GM18867 (cell line): ENCODE measurements at regions not wholly inside any gene's neighbourhood (a gene's known extent, or its start where the extent isn't known, plus 50 kb on each side); places are given as distances from the start of the nearest gene placed in this dataset.

Experiments used
- ATAC-seq: cut with Tn5 transposase; IDR thresholded peaks from one replicate; pipeline ENCODE4 v1.9.1; 2021; ENCODE audit warnings: mild to moderate bottlenecking, moderate library complexity; ENCODE audit not compliant: unreplicated experiment

GRCh38 chr6:12645941-12646340 is 70.6 kb upstream of the PHACTR1 start:
- no peak for ATAC-seq

GRCh38 chr6:12648171-12648570 is 68.4 kb upstream of the PHACTR1 start:
- ATAC-seq, result no peak

- no peak for ATAC-seq
Measured at GRCh38 chr6:12649325-12649724, 67.2 kb upstream of the PHACTR1 start.

- no peak for ATAC-seq
Measured at GRCh38 chr6:12653486-12653885, 63.1 kb upstream of the PHACTR1 start.

- no peak for ATAC-seq
Measured at GRCh38 chr6:12654107-12654506, 62.5 kb upstream of the PHACTR1 start.

GRCh38 chr6:12654514-12654913 is 62.1 kb upstream of the PHACTR1 start:
- ATAC-seq, result no peak

- ATAC-seq, result no peak
Measured at GRCh38 chr6:12656906-12657305, 59.7 kb upstream of the PHACTR1 start.

GRCh38 chr6:12657884-12658283 is 58.7 kb upstream of the PHACTR1 start:
- no peak for ATAC-seq

- ATAC-seq, result no peak
Measured at GRCh38 chr6:12661432-12662089, 55.0 kb upstream of the PHACTR1 start.
